NCI-H510A (cell line): ENCODE measurements at regions not wholly inside any gene's neighbourhood (a gene's known extent, or its start where the extent isn't known, plus 50 kb on each side); places are given as distances from the start of the nearest gene placed in this dataset.

Source experiments
- DNase-seq: peaks from one replicate; lab custom pipeline; 2025; lab: John Stamatoyannopoulos, UW

GRCh38 chr2:155389224-155389623 lies 690.7 kb downstream of the KCNJ3 start:
- DNase-seq: no peak

GRCh38 chr2:155384555-155385123 lies 686.1 kb downstream of the KCNJ3 start:
- no peak for DNase-seq

GRCh38 chr2:155382776-155383175 lies 684.3 kb downstream of the KCNJ3 start:
- no peak for DNase-seq

- no peak for DNase-seq
These were observed 682.9 kb downstream of the KCNJ3 start for GRCh38 chr2:155381436-155381835.

GRCh38 chr2:155379494-155379893 lies 681.0 kb downstream of the KCNJ3 start:
- no peak for DNase-seq

- no peak for DNase-seq
These were observed 679.5 kb downstream of the KCNJ3 start for GRCh38 chr2:155377931-155378444.

GRCh38 chr2:155377266-155377680 lies 678.8 kb downstream of the KCNJ3 start:
- no peak for DNase-seq

- DNase-seq: no peak
These were observed 674.5 kb downstream of the KCNJ3 start for GRCh38 chr2:155372969-155373368.

- DNase-seq: no peak
These were observed 670.4 kb downstream of the KCNJ3 start for GRCh38 chr2:155368934-155369333.

- DNase-seq: no peak
These were observed 666.3 kb downstream of the KCNJ3 start for GRCh38 chr2:155364766-155365165.

GRCh38 chr2:155363349-155363888 lies 664.9 kb downstream of the KCNJ3 start:
- no peak for DNase-seq

GRCh38 chr2:155357172-155357571 lies 658.7 kb downstream of the KCNJ3 start:
- no peak for DNase-seq

- DNase-seq: no peak
These were observed 657.8 kb downstream of the KCNJ3 start for GRCh38 chr2:155356250-155356649.

- DNase-seq: no peak
These were observed 652.5 kb downstream of the KCNJ3 start for GRCh38 chr2:155350783-155351580.

GRCh38 chr2:155332016-155332415 lies 633.5 kb downstream of the KCNJ3 start:
- DNase-seq: no peak

GRCh38 chr2:155320236-155320635 lies 621.7 kb downstream of the KCNJ3 start:
- DNase-seq: no peak

GRCh38 chr2:155318710-155319109 lies 620.2 kb downstream of the KCNJ3 start:
- no peak for DNase-seq

- no peak for DNase-seq
These were observed 617.3 kb downstream of the KCNJ3 start for GRCh38 chr2:155315768-155316167.

- DNase-seq: no peak
These were observed 612.1 kb downstream of the KCNJ3 start for GRCh38 chr2:155310589-155310988.

GRCh38 chr2:155309483-155309882 lies 611.0 kb downstream of the KCNJ3 start:
- no peak for DNase-seq

- no peak for DNase-seq
These were observed 610.0 kb downstream of the KCNJ3 start for GRCh38 chr2:155308367-155309009.

GRCh38 chr2:155301221-155301620 lies 602.7 kb downstream of the KCNJ3 start:
- no peak for DNase-seq

- DNase-seq: no peak
These were observed 599.5 kb downstream of the KCNJ3 start for GRCh38 chr2:155298001-155298400.
